Gastrocnemius medialis (tissue), 4 donors: ENCODE measurements at regions not wholly inside any gene's neighbourhood (a gene's known extent, or its start where the extent isn't known, plus 50 kb on each side); places are given as distances from the start of the nearest gene placed in this dataset.

Experiments used
- CTCF ChIP-seq, 5 experiments: fragments of 450-650 bp in 3 of 5; fragments of 200-600 bp in 2 of 5; sonication (generic) in 2 of 5; IDR thresholded peaks in 4 of 5; conservative IDR thresholded peaks in 1 of 5; 1 replicate in 4 of 5; 2 replicates in 1 of 5; pipeline ENCODE4 v1.5.1; 2016 to 2019; ENCODE audit warnings: antibody characterized with exemption in 5 of 5, mild to moderate bottlenecking in 3 of 5, moderate library complexity in 3 of 5
- POLR2A ChIP-seq, 2 donors: fragments of 450-650 bp; IDR thresholded peaks; one replicate each; pipeline ENCODE4 v1.6.1; 2017; ENCODE audit warnings: antibody characterized with exemption in 2 of 2, mild to moderate bottlenecking in 2 of 2, moderate library complexity in 2 of 2

DNA sequence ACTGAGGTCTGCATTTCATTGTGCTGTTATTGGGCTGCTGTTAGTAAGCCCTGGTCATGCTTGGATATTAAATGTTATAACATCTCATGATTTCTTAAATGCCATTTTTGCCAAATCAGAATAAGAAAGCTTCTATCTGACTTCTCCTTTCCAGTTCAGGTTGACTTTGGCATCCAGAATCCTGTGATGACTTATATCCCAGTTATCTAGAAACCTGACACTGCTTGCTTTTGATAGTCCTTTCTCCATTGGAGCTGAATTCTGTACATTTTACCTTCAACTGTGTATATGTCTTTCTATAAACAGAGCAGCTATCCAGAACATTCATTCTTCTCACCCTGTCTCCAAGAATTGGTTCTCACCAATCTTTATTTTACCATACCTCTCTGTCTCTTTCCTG is 257.7 kb upstream of the GNPDA2 start:
- TF ChIP-seq CTCF (IDR thresholded peaks at IDR 0.05 in 4 of 5, conservative IDR thresholded peaks at IDR 0.05 in 1 of 5), result no peak
- TF ChIP-seq POLR2A (IDR thresholded peaks at IDR 0.05), result no peak
